ENCODE measurements at regions not wholly inside any gene's neighbourhood (a gene's known extent, or its start where the extent isn't known, plus 50 kb on each side); places are given as distances from the start of the nearest gene placed in this dataset.

GRCh38 chr12:123044351-123044750 is 63.9 kb downstream of the ARL6IP4 start:
- DNase-seq (ENCODE audit: low read depth): no peak
- no peak overlapping the region for H3K4me3 ChIP-seq (ENCODE audit: control insufficient read depth, low read depth, low read length)
- no peak for TF ChIP-seq CTCF (IDR thresholded peaks at IDR 0.05; ENCODE audit: control insufficient read depth, insufficient read depth, low read depth, low read length, missing control alignments)

GRCh38 chr12:123043536-123044001 is 63.1 kb downstream of the ARL6IP4 start:
- TF ChIP-seq CTCF (IDR thresholded peaks at IDR 0.05; ENCODE audit: control insufficient read depth, insufficient read depth, low read depth, low read length, missing control alignments): peak; percentile 91
- peak; percentile 92 for DNase-seq (ENCODE audit: low read depth)
- H3K4me3 ChIP-seq (ENCODE audit: control insufficient read depth, low read depth, low read length): no peak overlapping the region

DNA sequence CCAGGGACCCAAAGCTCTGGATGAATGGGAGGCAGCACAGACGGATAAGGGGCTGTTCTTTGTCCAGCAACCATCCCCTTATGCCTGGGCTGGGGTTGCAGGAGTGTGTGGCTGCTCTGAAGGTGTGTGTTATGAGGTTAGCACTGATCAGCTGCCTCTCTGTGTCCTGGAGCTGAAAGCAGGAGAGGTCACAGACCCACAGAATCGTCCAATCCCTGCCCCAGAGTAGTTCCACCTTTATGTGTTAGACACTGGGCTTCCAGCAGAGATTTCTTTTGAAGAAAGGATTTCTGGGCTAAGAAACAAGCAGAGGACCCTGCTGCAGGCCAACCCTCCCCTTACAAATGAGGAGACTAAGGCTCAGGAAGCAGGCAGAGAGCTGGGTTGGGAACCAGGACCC is 62.4 kb downstream of the ARL6IP4 start:
- H3K4me3 ChIP-seq (ENCODE audit: control insufficient read depth, low read depth, low read length): no peak overlapping the region
- no peak for TF ChIP-seq CTCF (IDR thresholded peaks at IDR 0.05; ENCODE audit: control insufficient read depth, insufficient read depth, low read depth, low read length, missing control alignments)
- DNase-seq (ENCODE audit: low read depth): no peak

GRCh38 chr12:123041811-123042655 is 61.6 kb downstream of the ARL6IP4 start:
- no peak overlapping the region for H3K4me3 ChIP-seq (ENCODE audit: control insufficient read depth, low read depth, low read length)
- DNase-seq (ENCODE audit: low read depth): no peak
- TF ChIP-seq CTCF (IDR thresholded peaks at IDR 0.05; ENCODE audit: control insufficient read depth, insufficient read depth, low read depth, low read length, missing control alignments): no peak

GRCh38 chr12:123041042-123041531 is 60.6 kb downstream of the ARL6IP4 start:
- H3K4me3 ChIP-seq (ENCODE audit: control insufficient read depth, low read depth, low read length): no peak overlapping the region
- no peak for TF ChIP-seq CTCF (IDR thresholded peaks at IDR 0.05; ENCODE audit: control insufficient read depth, insufficient read depth, low read depth, low read length, missing control alignments)
- DNase-seq (ENCODE audit: low read depth): no peak

DNA sequence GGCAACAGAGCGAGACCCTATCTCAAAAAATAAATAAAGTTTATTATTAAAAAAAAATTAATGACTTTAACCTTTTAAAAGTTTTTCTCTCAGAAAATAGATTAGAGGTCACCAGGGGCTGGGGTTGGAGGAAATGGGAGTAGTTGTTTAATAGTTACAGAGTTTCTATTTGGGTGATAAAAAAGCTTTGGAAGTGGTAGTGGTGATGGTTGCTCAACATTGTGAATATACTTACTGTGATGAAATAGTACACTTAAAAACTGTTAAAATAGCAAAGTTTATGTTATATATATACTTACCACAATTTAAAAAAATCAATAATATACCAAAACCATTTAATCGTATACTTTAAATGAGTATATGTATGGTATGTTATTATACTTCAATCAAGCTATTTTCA is 59.6 kb downstream of the ARL6IP4 start:
- no peak for TF ChIP-seq CTCF (IDR thresholded peaks at IDR 0.05; ENCODE audit: control insufficient read depth, insufficient read depth, low read depth, low read length, missing control alignments)

More for the DNA sequence above, 59.6 kb downstream of the ARL6IP4 start:
- DNase-seq (ENCODE audit: low read depth): no peak
- H3K4me3 ChIP-seq (ENCODE audit: control insufficient read depth, low read depth, low read length): no peak overlapping the region
